C4-2B (cell line): ENCODE measurements at regions not wholly inside any gene's neighbourhood (a gene's known extent, or its start where the extent isn't known, plus 50 kb on each side); places are given as distances from the start of the nearest gene placed in this dataset.

Source experiments
- ZFX ChIP-seq: fragments of 450-650 bp; IDR thresholded peaks from 2 replicates; pipeline ENCODE4 v1.6.1; 2017
- TF ChIP-seq, protein P1 (sequence below): fragments of 450-650 bp; conservative IDR thresholded peaks from 2 replicates; pipeline ENCODE4 v1.5.1; 2017; ENCODE audit warnings: mild to moderate bottlenecking

DNA sequence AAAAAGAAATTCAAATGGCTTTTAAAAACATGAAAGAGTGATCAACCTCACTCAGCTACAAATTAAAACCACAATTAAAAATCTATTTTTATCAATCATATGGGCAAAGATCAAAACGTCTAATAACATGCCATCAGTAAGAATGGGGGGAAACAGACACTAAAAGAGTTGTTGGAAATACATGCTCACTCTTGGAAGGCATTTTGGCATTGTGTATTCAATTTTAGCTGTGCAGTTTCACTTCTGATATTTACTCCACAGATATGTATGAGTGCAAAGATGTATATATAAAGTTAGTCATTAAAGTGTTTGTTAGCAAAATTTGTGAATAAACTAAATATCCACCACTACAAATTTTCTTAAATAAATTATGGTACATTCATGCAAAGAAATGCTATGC is 112.3 kb upstream of the TOP1 start:
- TF ChIP-seq, protein P1, sequence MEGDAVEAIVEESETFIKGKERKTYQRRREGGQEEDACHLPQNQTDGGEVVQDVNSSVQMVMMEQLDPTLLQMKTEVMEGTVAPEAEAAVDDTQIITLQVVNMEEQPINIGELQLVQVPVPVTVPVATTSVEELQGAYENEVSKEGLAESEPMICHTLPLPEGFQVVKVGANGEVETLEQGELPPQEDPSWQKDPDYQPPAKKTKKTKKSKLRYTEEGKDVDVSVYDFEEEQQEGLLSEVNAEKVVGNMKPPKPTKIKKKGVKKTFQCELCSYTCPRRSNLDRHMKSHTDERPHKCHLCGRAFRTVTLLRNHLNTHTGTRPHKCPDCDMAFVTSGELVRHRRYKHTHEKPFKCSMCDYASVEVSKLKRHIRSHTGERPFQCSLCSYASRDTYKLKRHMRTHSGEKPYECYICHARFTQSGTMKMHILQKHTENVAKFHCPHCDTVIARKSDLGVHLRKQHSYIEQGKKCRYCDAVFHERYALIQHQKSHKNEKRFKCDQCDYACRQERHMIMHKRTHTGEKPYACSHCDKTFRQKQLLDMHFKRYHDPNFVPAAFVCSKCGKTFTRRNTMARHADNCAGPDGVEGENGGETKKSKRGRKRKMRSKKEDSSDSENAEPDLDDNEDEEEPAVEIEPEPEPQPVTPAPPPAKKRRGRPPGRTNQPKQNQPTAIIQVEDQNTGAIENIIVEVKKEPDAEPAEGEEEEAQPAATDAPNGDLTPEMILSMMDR, result no peak
- no peak for TF ChIP-seq ZFX
